Spleen (tissue), 7 donors: ENCODE measurements at regions not wholly inside any gene's neighbourhood (a gene's known extent, or its start where the extent isn't known, plus 50 kb on each side); places are given as distances from the start of the nearest gene placed in this dataset.

ENCODE experiments used
- CTCF ChIP-seq, 11 experiments: fragments of 200-600 bp in 7 of 11; fragments of 450-650 bp in 4 of 11; sonication (generic) in 4 of 11; IDR thresholded peaks in 8 of 11; conservative IDR thresholded peaks in 3 of 11; 1 replicate in 7 of 11; 2 replicates in 4 of 11; pipeline versions ENCODE4 v1.4.0 to v1.8.0; 2016 to 2021; ENCODE audit warnings: antibody characterized with exemption in 11 of 11, inconsistent platforms in 4 of 11, mild to moderate bottlenecking in 1 of 11
- POLR2A ChIP-seq, 3 donors: fragments of 450-650 bp; IDR thresholded peaks; one replicate each; pipeline ENCODE4 v1.5.1; 2017; ENCODE audit warnings: antibody characterized with exemption in 3 of 3, mild to moderate bottlenecking in 1 of 3
- POLR2AphosphoS5 ChIP-seq, 3 donors: sonication (generic); formaldehyde crosslinking; IDR thresholded peaks; one replicate each; pipeline ENCODE4 v1.5.1; 2017; ENCODE audit warnings: antibody characterized with exemption in 3 of 3
- donor health status: DM: no; HTN: no; CAD: no; lungs with moderate emphysema.
- donor health status: DM: no; HTN: no; CAD: no.
- donor health status: DM: no; HTN: no; CAD: no.

GRCh38 chr16:85483424-85483823 lies 129.7 kb upstream of the GSE1 start:
- TF ChIP-seq CTCF (IDR thresholded peaks at IDR 0.05 in 8 of 11, conservative IDR thresholded peaks at IDR 0.05 in 3 of 11) (no peak), POLR2A (IDR thresholded peaks at IDR 0.05) (no peak), POLR2AphosphoS5 (IDR thresholded peaks at IDR 0.05) (no peak)
